A549 (cell line): ENCODE measurements at regions not wholly inside any gene's neighbourhood (a gene's known extent, or its start where the extent isn't known, plus 50 kb on each side); places are given as distances from the start of the nearest gene placed in this dataset.

ENCODE experiments used
- ATAC-seq, 2 experiments: fragments of 200-7000 bp in 1 of 2; fragments of >200 bp in 1 of 2; cut with Nextera tagmentation in 1 of 2; cut with Tn5 transposase in 1 of 2; 3 replicates each; pipeline versions ENCODE4 v1.8.0 to v1.9.1; 2018 to 2020; ENCODE audit warnings: mild to moderate bottlenecking in 1 of 2, moderate library complexity in 1 of 2
- CTCF ChIA-PET: fragments of 300-600 bp; sonication (Branson Sonifier 250); formaldehyde crosslinking; extraction: SDS; loops from one replicate; lab custom pipeline; 2021; ENCODE audit warnings: antibody characterized with exemption, inconsistent platforms; lab: Yijun Ruan, JAX
- POLR2A ChIA-PET: fragments of 350-600 bp; formaldehyde crosslinking; extraction: SDS; loops from one replicate; lab custom pipeline; 2021; ENCODE audit warnings: antibody characterized with exemption, inconsistent platforms; lab: Yijun Ruan, JAX
- DNase-seq, 2 experiments: peaks; one replicate each; pipeline versions ENCODE4 v3.0.0 to v3.0.0-alpha.2; 2011 to 2016; ENCODE audit warnings: low read depth in 1 of 2, low spot score in 1 of 2
- FAIRE-seq: peaks from 2 replicates; lab custom pipeline; 2011; peaks lifted over from hg19 to GRCh38; lab: Jason Lieb, UNC
- H3K27ac ChIP-seq, 2 experiments: fragments of >200 bp; sonication (Bioruptor Twin); formaldehyde crosslinking; 3 replicates each; pipeline ENCODE4 v1.5.1; 2016 to 2017
- H3K4me1 ChIP-seq: fragments of >200 bp; sonication (Bioruptor Twin); formaldehyde crosslinking; 3 replicates; pipeline ENCODE4 v1.6.1; 2016
- H3K4me2 ChIP-seq: fragments of >200 bp; sonication (Bioruptor Twin); formaldehyde crosslinking; 3 replicates; pipeline ENCODE4 v1.6.1; 2016
- H3K4me3 ChIP-seq: fragments of >200 bp; sonication (Bioruptor Twin); formaldehyde crosslinking; 3 replicates; pipeline ENCODE4 v1.5.1; 2016
- H3K9me3 ChIP-seq: fragments of >200 bp; sonication (Bioruptor Twin); formaldehyde crosslinking; 3 replicates; pipeline ENCODE4 v1.6.1; 2016
- BHLHE40 ChIP-seq: IDR thresholded peaks from 2 replicates; pipeline ENCODE4 v1.6.1; 2012; ENCODE audit warnings: low read depth, low read length, inconsistent platforms
- CBX8 ChIP-seq: fragments of 200-600 bp; sonication (generic); IDR thresholded peaks from 2 replicates; pipeline ENCODE4 v1.6.1; 2016
- CEBPB ChIP-seq, 2 experiments: fragments of >200 bp in 1 of 2; sonication (Bioruptor Twin) in 1 of 2; formaldehyde crosslinking in 1 of 2; IDR thresholded peaks; 2 replicates each; pipeline ENCODE4 v1.6.1; 2012 to 2016
- CHD2 ChIP-seq: fragments of 150-350 bp; IDR thresholded peaks from 2 replicates; pipeline ENCODE4 v1.6.1; 2014; ENCODE audit warnings: low read length; ENCODE audit not compliant: partially characterized antibody
- EHF ChIP-seq: fragments of 250-450 bp; sonication (Bioruptor Pico); IDR thresholded peaks from 2 replicates; pipeline ENCODE4 v1.5.0; 2020; ENCODE audit warnings: mild to moderate bottlenecking
- ELK1 ChIP-seq: fragments of 150-350 bp; IDR thresholded peaks from 2 replicates; pipeline ENCODE4 v1.6.1; 2014; ENCODE audit warnings: low read depth, mild to moderate bottlenecking, low read length
- EP300 ChIP-seq, 2 experiments: fragments of >200 bp; sonication (Bioruptor Twin); formaldehyde crosslinking; IDR thresholded peaks; 2 replicates in 1 of 2; 3 replicates in 1 of 2; pipeline ENCODE4 v1.6.1; 2016 to 2017
- FOXS1 ChIP-seq: fragments of 250-450 bp; sonication (Bioruptor Pico); IDR thresholded peaks from 2 replicates; pipeline ENCODE4 v1.5.0; 2020; ENCODE audit warnings: mild to moderate bottlenecking, moderate library complexity
- HOXA7 ChIP-seq: fragments of 250-450 bp; sonication (Bioruptor Pico); IDR thresholded peaks from 2 replicates; pipeline ENCODE4 v1.5.0; 2020; ENCODE audit warnings: mild to moderate bottlenecking, moderate library complexity
- HOXB13 ChIP-seq: fragments of 250-450 bp; sonication (Bioruptor Pico); IDR thresholded peaks from 2 replicates; pipeline ENCODE4 v1.5.0; 2020; ENCODE audit warnings: low read depth, mild to moderate bottlenecking, moderate library complexity
- HOXB5 ChIP-seq: fragments of 250-450 bp; sonication (Bioruptor Pico); IDR thresholded peaks from 2 replicates; pipeline ENCODE4 v1.5.0; 2020; ENCODE audit warnings: mild to moderate bottlenecking, moderate library complexity
- KDM1A ChIP-seq: fragments of 200-600 bp; sonication (generic); IDR thresholded peaks from 2 replicates; pipeline ENCODE4 v1.6.1; 2016; ENCODE audit warnings: low read depth, mild to moderate bottlenecking
- MAX ChIP-seq: IDR thresholded peaks from 2 replicates; pipeline ENCODE4 v1.6.1; 2012
- MAZ ChIP-seq: fragments of 150-350 bp; IDR thresholded peaks from 2 replicates; pipeline ENCODE4 v1.6.1; 2014; ENCODE audit warnings: antibody characterized with exemption, low read depth, low read length, borderline replicate concordance
- MYC ChIP-seq: IDR thresholded peaks from 2 replicates; pipeline ENCODE4 v1.6.1; 2012; ENCODE audit warnings: mild to moderate bottlenecking, inconsistent platforms, low read length, improper control_type of control experiment, borderline replicate concordance
- NFE2L2 ChIP-seq: fragments of 150-350 bp; conservative IDR thresholded peaks from 2 replicates; pipeline ENCODE4 v1.6.1; 2014; ENCODE audit warnings: low read length
- NPAS2 ChIP-seq: fragments of 250-450 bp; sonication (Bioruptor Pico); IDR thresholded peaks from 2 replicates; pipeline ENCODE4 v1.8.0; 2022; ENCODE audit warnings: mild to moderate bottlenecking, moderate library complexity, borderline replicate concordance
- NR3C1 ChIP-seq: fragments of >200 bp; sonication (Bioruptor Twin); formaldehyde crosslinking; IDR thresholded peaks from 3 replicates; pipeline ENCODE4 v1.6.1; 2017
- POLR2A ChIP-seq: IDR thresholded peaks from 2 replicates; pipeline ENCODE4 v1.6.1; 2012; ENCODE audit warnings: mild to moderate bottlenecking, low read length
- RFX5 ChIP-seq: fragments of 450-650 bp; IDR thresholded peaks from 2 replicates; pipeline ENCODE4 v1.7.1; 2014; ENCODE audit warnings: antibody characterized with exemption, mild to moderate bottlenecking, moderate library complexity
- SMC3 ChIP-seq: fragments of >200 bp; sonication (Bioruptor Twin); formaldehyde crosslinking; IDR thresholded peaks from 3 replicates; pipeline ENCODE4 v1.6.1; 2018; ENCODE audit warnings: inconsistent platforms
- TFCP2L1 ChIP-seq: fragments of 250-450 bp; sonication (Bioruptor Pico); IDR thresholded peaks from 2 replicates; pipeline ENCODE4 v1.5.0; 2021; ENCODE audit warnings: mild to moderate bottlenecking
- ZFP36 ChIP-seq: fragments of 450-650 bp; IDR thresholded peaks from 2 replicates; pipeline ENCODE4 v1.6.1; 2014; ENCODE audit warnings: borderline replicate concordance; ENCODE audit not compliant: partially characterized antibody
- ZNF302 ChIP-seq: fragments of 250-450 bp; sonication (Bioruptor Pico); IDR thresholded peaks from 2 replicates; pipeline ENCODE4 v1.9.0; 2021; ENCODE audit warnings: inconsistent platforms, mild to moderate bottlenecking, moderate library complexity
- ZSCAN20 ChIP-seq: fragments of 250-450 bp; sonication (Bioruptor Pico); IDR thresholded peaks from 2 replicates; pipeline ENCODE4 v1.8.0; 2022; ENCODE audit warnings: mild to moderate bottlenecking, moderate library complexity
- WGBS: methylation state at CpG from one replicate; pipeline ENCODE4 v1.1.6; 2017; ENCODE audit errors: missing lambda C conversion rate; 5-methylcytosine and 5-hydroxymethylcytosine counted together
- TF ChIP-seq, protein P1 (sequence below): fragments of 250-450 bp; sonication (Bioruptor Pico); IDR thresholded peaks from 2 replicates; pipeline ENCODE4 v1.5.0; 2021; ENCODE audit warnings: mild to moderate bottlenecking, moderate library complexity, borderline replicate concordance
- TF ChIP-seq, protein P2 (sequence below): fragments of 450-650 bp; IDR thresholded peaks from 2 replicates; pipeline ENCODE4 v1.6.1; 2014; ENCODE audit warnings: antibody characterized with exemption

GRCh38 chr13:84137292-84137691, 255.0 kb upstream of the SLITRK1 start:
- H3K4me1 ChIP-seq: no peaks in the 10 kb centered on the region
- no peak for DNase-seq
- TF ChIP-seq HOXA7 (no peak), TFCP2L1 (no peak), NFE2L2 (no peak), MYC (no peak), ZNF302 (CRISPR knock-in tag) (no peak)
- WGBS: 11% methylated on average over 2 of the region's 2 CpGs
- H3K4me3 ChIP-seq: no peak overlapping the region
- no peaks in the 10 kb centered on the region for H3K9me3 ChIP-seq
- POLR2A ChIA-PET: no interaction called here
- H3K4me2 ChIP-seq: no peak overlapping the region
- no peak overlapping the region for H3K27ac ChIP-seq
- ATAC-seq: no peak
- FAIRE-seq: no peak
- CTCF ChIA-PET: no interaction called here

- WGBS: 12% methylated on average over 1 of the region's 1 CpG
- Histone ChIP-seq H3K4me3 (no peak overlapping the region), H3K27ac (no peak overlapping the region), H3K9me3 (no peaks in the 10 kb centered on the region), H3K4me1 (no peaks in the 10 kb centered on the region), H3K4me2 (no peak overlapping the region)
- TF ChIP-seq KDM1A (no peak), MAX (no peak), CEBPB (IDR thresholded peaks at IDR 0.05) (no peak), EHF (CRISPR knock-in tag) (no peak), MAZ (no peak), TFCP2L1 (no peak), ZFP36 (no peak), NR3C1 (no peak), ELK1 (no peak), POLR2A (no peak)
- TF ChIP-seq, protein P1, sequence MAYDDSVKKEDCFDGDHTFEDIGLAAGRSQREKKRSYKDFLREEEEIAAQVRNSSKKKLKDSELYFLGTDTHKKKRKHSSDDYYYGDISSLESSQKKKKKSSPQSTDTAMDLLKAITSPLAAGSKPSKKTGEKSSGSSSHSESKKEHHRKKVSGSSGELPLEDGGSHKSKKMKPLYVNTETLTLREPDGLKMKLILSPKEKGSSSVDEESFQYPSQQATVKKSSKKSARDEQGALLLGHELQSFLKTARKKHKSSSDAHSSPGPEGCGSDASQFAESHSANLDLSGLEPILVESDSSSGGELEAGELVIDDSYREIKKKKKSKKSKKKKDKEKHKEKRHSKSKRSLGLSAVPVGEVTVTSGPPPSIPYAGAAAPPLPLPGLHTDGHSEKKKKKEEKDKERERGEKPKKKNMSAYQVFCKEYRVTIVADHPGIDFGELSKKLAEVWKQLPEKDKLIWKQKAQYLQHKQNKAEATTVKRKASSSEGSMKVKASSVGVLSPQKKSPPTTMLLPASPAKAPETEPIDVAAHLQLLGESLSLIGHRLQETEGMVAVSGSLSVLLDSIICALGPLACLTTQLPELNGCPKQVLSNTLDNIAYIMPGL (CRISPR knock-in tag): no peak
- ATAC-seq (no peak), DNase-seq (no peak), FAIRE-seq (no peak)
- POLR2A ChIA-PET: no interaction called here
- CTCF ChIA-PET: no interaction called here
These were observed 254.3 kb upstream of the SLITRK1 start for GRCh38 chr13:84136582-84136981.

DNA sequence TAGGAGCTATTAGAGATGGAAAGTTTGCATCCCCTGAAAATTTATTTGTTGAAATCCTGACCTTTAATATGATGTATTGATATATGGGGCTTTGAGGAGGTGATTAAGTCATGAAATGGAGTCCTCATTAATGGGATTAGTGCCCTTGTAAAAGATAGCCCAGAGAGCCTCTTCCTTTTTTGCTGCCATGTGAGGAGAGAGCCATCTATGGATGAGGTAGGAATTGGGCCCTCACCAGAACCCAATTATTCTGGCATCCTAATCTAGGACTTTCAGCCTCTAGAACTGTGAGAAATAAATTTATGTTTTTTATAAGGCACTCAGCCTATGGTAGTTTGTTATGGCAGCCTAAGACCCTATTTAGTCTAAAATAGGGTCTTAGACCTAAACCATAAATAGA, 250.2 kb upstream of the SLITRK1 start:
- ChIA-PET POLR2A (no interaction called here), CTCF (no interaction called here)
- Histone ChIP-seq H3K27ac (no peak overlapping the region), H3K9me3 (no peaks in the 10 kb centered on the region), H3K4me1 (no peaks in the 10 kb centered on the region), H3K4me2 (no peak overlapping the region), H3K4me3 (no peak overlapping the region)
- DNase-seq: no peak
- TF ChIP-seq ZFP36 (no peak), HOXA7 (no peak), ZSCAN20 (no peak), CBX8 (no peak)
- ATAC-seq: no peak
- no peak for FAIRE-seq

GRCh38 chr13:84131249-84131648, 249.0 kb upstream of the SLITRK1 start:
- Histone ChIP-seq H3K27ac (no peak overlapping the region), H3K4me1 (no peaks in the 10 kb centered on the region), H3K4me3 (no peak overlapping the region), H3K4me2 (peak overlapping the region; percentile 28; the same call in 1 of the 3 replicates), H3K9me3 (no peaks in the 10 kb centered on the region)
- no peak for TF ChIP-seq NPAS2
- TF ChIP-seq, protein P1 (CRISPR knock-in tag): no peak
- TF ChIP-seq BHLHE40: no peak
- TF ChIP-seq HOXB13: no peak
- TF ChIP-seq NR3C1: no peak
- TF ChIP-seq EP300 (IDR thresholded peaks at IDR 0.05): no peak
- no peak for TF ChIP-seq SMC3
- TF ChIP-seq RFX5: no peak
- TF ChIP-seq CHD2: no peak
- TF ChIP-seq, protein P2, sequence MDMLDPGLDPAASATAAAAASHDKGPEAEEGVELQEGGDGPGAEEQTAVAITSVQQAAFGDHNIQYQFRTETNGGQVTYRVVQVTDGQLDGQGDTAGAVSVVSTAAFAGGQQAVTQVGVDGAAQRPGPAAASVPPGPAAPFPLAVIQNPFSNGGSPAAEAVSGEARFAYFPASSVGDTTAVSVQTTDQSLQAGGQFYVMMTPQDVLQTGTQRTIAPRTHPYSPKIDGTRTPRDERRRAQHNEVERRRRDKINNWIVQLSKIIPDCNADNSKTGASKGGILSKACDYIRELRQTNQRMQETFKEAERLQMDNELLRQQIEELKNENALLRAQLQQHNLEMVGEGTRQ: no peak
- TF ChIP-seq FOXS1 (CRISPR knock-in tag): no peak
- TF ChIP-seq HOXB5: no peak
- 12% methylated on average over 7 of the region's 7 CpGs for WGBS
- ChIA-PET POLR2A (no interaction called here), CTCF (no interaction called here)
- DNase-seq (no peak), ATAC-seq (no peak), FAIRE-seq (no peak)
